GM23248 (cell line): ENCODE measurements at regions not wholly inside any gene's neighbourhood (a gene's known extent, or its start where the extent isn't known, plus 50 kb on each side); places are given as distances from the start of the nearest gene placed in this dataset.

Experiments used
- EZH2 ChIP-seq: fragments of 200-600 bp; sonication (generic); IDR thresholded peaks from 2 replicates; pipeline ENCODE4 v1.6.1; 2018; ENCODE audit warnings: antibody characterized with exemption, mild to moderate bottlenecking; ENCODE audit not compliant: insufficient read depth, poor library complexity, severe bottlenecking
- EZH2phosphoT487 ChIP-seq: fragments of 200-600 bp; sonication (generic); IDR thresholded peaks from 2 replicates; pipeline ENCODE4 v1.6.1; 2018; ENCODE audit warnings: antibody characterized with exemption, moderate library complexity, mild to moderate bottlenecking, low read depth; ENCODE audit not compliant: insufficient read depth

DNA sequence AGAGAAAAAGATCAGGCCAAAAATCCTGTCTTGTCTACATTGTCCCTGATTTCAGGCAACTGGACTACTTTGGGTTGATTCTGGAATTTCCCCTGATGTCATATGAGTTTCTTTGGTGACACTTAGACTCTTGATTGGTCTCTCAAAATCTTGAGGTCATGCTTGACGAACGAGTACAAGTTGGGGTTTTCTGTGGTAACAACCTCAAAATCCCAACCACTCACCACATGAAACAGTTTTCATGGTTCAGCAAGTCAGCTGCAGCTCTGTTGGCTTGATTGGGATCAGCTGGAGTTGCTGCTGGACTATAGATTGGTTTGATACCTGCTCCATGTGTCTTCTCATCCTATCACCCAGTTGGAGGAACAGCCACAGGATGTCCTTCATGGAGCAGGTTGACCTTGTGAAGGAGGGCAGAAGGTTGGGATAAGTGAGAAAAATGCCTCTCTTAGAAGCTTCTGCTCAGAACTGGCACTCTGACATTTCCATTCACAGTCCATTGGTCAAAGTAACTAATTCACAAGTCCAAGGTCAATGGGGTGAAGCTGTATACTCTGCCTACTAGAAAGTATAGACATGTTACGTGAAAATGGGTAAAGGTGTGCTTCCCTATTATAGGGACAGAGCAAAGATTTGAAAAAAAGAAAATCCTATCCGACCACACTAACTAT is 284.5 kb downstream of the SH3GL2 start:
- TF ChIP-seq EZH2 (no peak), EZH2phosphoT487 (no peak)
